Spleen (tissue), 11 donors: ENCODE measurements at regions not wholly inside any gene's neighbourhood (a gene's known extent, or its start where the extent isn't known, plus 50 kb on each side); places are given as distances from the start of the nearest gene placed in this dataset.

Source experiments
- DNase-seq: peaks from one replicate; pipeline ENCODE4 v3.0.0-alpha.2; 2020
- H3K27ac ChIP-seq, 8 donors: fragments of 200-600 bp; sonication (generic) in 7 of 8; 1 replicate in 4 of 8; 2 replicates in 4 of 8; pipeline versions ENCODE4 v1.5.0 to v1.8.0; 2016 to 2021; ENCODE audit warnings: inconsistent platforms in 4 of 8, mild to moderate bottlenecking in 4 of 8, moderate library complexity in 1 of 8
- H3K27me3 ChIP-seq, 7 donors: fragments of 200-600 bp; sonication (generic) in 6 of 7; replicated peaks in 1 of 7; 1 replicate in 4 of 7; 2 replicates in 3 of 7; pipeline versions ENCODE4 v1.5.0 to v1.8.0; 2016 to 2021; ENCODE audit warnings: inconsistent platforms in 3 of 7, mild to moderate bottlenecking in 1 of 7
- H3K36me3 ChIP-seq, 6 donors: fragments of 200-600 bp; sonication (generic) in 5 of 6; 1 replicate in 4 of 6; 2 replicates in 2 of 6; pipeline versions ENCODE4 v1.5.0 to v1.8.0; 2016 to 2021; ENCODE audit warnings: inconsistent platforms in 2 of 6
- H3K4me1 ChIP-seq, 6 donors: fragments of 200-600 bp; sonication (generic) in 5 of 6; 1 replicate in 3 of 6; 2 replicates in 3 of 6; pipeline versions ENCODE4 v1.5.0 to v1.8.0; 2016 to 2021; ENCODE audit warnings: inconsistent platforms in 3 of 6
- H3K4me3 ChIP-seq, 8 donors: fragments of 200-600 bp; sonication (generic) in 7 of 8; 1 replicate in 4 of 8; 2 replicates in 4 of 8; pipeline versions ENCODE4 v1.5.0 to v1.8.0; 2016 to 2021; ENCODE audit warnings: inconsistent platforms in 4 of 8, mild to moderate bottlenecking in 4 of 8, moderate library complexity in 2 of 8
- H3K9me3 ChIP-seq, 8 donors: fragments of 200-600 bp; sonication (generic) in 7 of 8; 1 replicate in 4 of 8; 2 replicates in 4 of 8; pipeline versions ENCODE4 v1.5.0 to v1.8.0; 2016 to 2021; ENCODE audit warnings: inconsistent platforms in 4 of 8
- CTCF ChIP-seq, 11 experiments: fragments of 200-600 bp in 7 of 11; fragments of 450-650 bp in 4 of 11; sonication (generic) in 4 of 11; IDR thresholded peaks in 8 of 11; conservative IDR thresholded peaks in 3 of 11; 1 replicate in 7 of 11; 2 replicates in 4 of 11; pipeline versions ENCODE4 v1.4.0 to v1.8.0; 2016 to 2021; ENCODE audit warnings: antibody characterized with exemption in 11 of 11, inconsistent platforms in 4 of 11, mild to moderate bottlenecking in 1 of 11
- POLR2A ChIP-seq, 3 donors: fragments of 450-650 bp; IDR thresholded peaks; one replicate each; pipeline ENCODE4 v1.5.1; 2017; ENCODE audit warnings: antibody characterized with exemption in 3 of 3, mild to moderate bottlenecking in 1 of 3
- POLR2AphosphoS5 ChIP-seq, 3 donors: sonication (generic); formaldehyde crosslinking; IDR thresholded peaks; one replicate each; pipeline ENCODE4 v1.5.1; 2017; ENCODE audit warnings: antibody characterized with exemption in 3 of 3
- WGBS, 5 donors: extraction: QIAGEN DNeasy Blood & Tissue Kit in 3 of 5; methylation state at CpG; one replicate each; pipeline versions ENCODE4 v1.1.5 to v1.1.7; 2013 to 2018; 5-methylcytosine and 5-hydroxymethylcytosine counted together
- intact Hi-C: fragments of 100-400 bp; cut with DNase I; formaldehyde crosslinking; loops from one replicate; pipeline ENCODE4 v1.15.0; 2023; ENCODE audit warnings: low total_unique reads
- donor health status: healthy with polysubstance abuse.
- donor health status: DM: no; HTN: no; CAD: no; lungs with moderate emphysema.
- donor health status: DM: no; HTN: no; CAD: no.
- donor health status: Bipolar disorder and iron deficiency.
- donor health status: healthy.
- donor health status: DM: no; HTN: no; CAD: no.
- donor health status: DM: yes; HTN: yes; CAD: no.

- intact Hi-C loops: no loop called here
- H3K4me3 ChIP-seq: no peak overlapping the region
- no peaks in the 10 kb centered on the region for H3K27me3 ChIP-seq
- H3K9me3 ChIP-seq: no peaks in the 10 kb centered on the region
- H3K36me3 ChIP-seq: no peaks in the 10 kb centered on the region
- WGBS, 5 donors: 78 to 93% (median 89%) methylated on average over 3 of the region's 3 CpGs
- no peak overlapping the region for H3K27ac ChIP-seq
- no peak for DNase-seq
- H3K4me1 ChIP-seq: peaks cover 0 to 7% (median 0%) of the 10 kb centered on the region in 6 donors
- TF ChIP-seq POLR2AphosphoS5 (IDR thresholded peaks at IDR 0.05): no peak
- TF ChIP-seq CTCF (IDR thresholded peaks at IDR 0.05 in 8 of 11, conservative IDR thresholded peaks at IDR 0.05 in 3 of 11): no peak
Observed at GRCh38 chr2:18899725-18900124, 310.4 kb upstream of the NT5C1B start.

GRCh38 chr2:18898271-18898670, 308.9 kb upstream of the NT5C1B start:
- DNase-seq: no peak
- H3K4me1 ChIP-seq: peaks cover 0 to 3% (median 0%) of the 10 kb centered on the region in 6 donors
- no peaks in the 10 kb centered on the region for H3K9me3 ChIP-seq
- no peak overlapping the region for H3K4me3 ChIP-seq
- no peaks in the 10 kb centered on the region for H3K27me3 ChIP-seq
- H3K27ac ChIP-seq: no peak overlapping the region
- intact Hi-C loops: no loop called here
- TF ChIP-seq POLR2A (IDR thresholded peaks at IDR 0.05): no peak
- no peak for TF ChIP-seq CTCF (IDR thresholded peaks at IDR 0.05 in 8 of 11, conservative IDR thresholded peaks at IDR 0.05 in 3 of 11)
- TF ChIP-seq POLR2AphosphoS5 (IDR thresholded peaks at IDR 0.05): no peak
- no peaks in the 10 kb centered on the region for H3K36me3 ChIP-seq

GRCh38 chr2:18896125-18896764, 306.9 kb upstream of the NT5C1B start:
- no peak for DNase-seq
- 68 to 78% (median 71%) methylated on average over 2 of the region's 2 CpGs for WGBS, 5 donors
- Histone ChIP-seq H3K27me3 (no peaks in the 10 kb centered on the region), H3K9me3 (no peaks in the 10 kb centered on the region), H3K4me1 (peaks cover 0 to 3% (median 0%) of the 10 kb centered on the region in 6 donors), H3K27ac (no peak overlapping the region), H3K4me3 (no peak overlapping the region), H3K36me3 (no peaks in the 10 kb centered on the region)
- no peak for TF ChIP-seq CTCF (IDR thresholded peaks at IDR 0.05 in 8 of 11, conservative IDR thresholded peaks at IDR 0.05 in 3 of 11)
- no peak for TF ChIP-seq POLR2AphosphoS5 (IDR thresholded peaks at IDR 0.05)
- no peak for TF ChIP-seq POLR2A (IDR thresholded peaks at IDR 0.05)
- intact Hi-C loops: no loop called here

GRCh38 chr2:18891600-18892345, 302.4 kb upstream of the NT5C1B start:
- Histone ChIP-seq H3K27me3 (no peaks in the 10 kb centered on the region), H3K27ac (no peak overlapping the region), H3K9me3 (no peaks in the 10 kb centered on the region), H3K36me3 (no peaks in the 10 kb centered on the region), H3K4me3 (no peak overlapping the region), H3K4me1 (no peaks in the 10 kb centered on the region)
- TF ChIP-seq POLR2AphosphoS5 (IDR thresholded peaks at IDR 0.05) (no peak), CTCF (IDR thresholded peaks at IDR 0.05 in 8 of 11, conservative IDR thresholded peaks at IDR 0.05 in 3 of 11) (no peak)
- 64 to 86% (median 85%) methylated on average over 3 of the region's 3 CpGs for WGBS, 5 donors
- intact Hi-C loops: no loop called here
- no peak for DNase-seq
